Breast epithelium (tissue), 4 donors: ENCODE measurements at regions not wholly inside any gene's neighbourhood (a gene's known extent, or its start where the extent isn't known, plus 50 kb on each side); places are given as distances from the start of the nearest gene placed in this dataset.
A peak's percentile ranks its signal among the peaks of the same experiment; 100 is the strongest.

Experiments used
- DNase-seq, 2 donors: peaks; one replicate each; pipeline ENCODE4 v3.0.0-alpha.2; 2019; ENCODE audit warnings: low spot score in 2 of 2
- H3K27ac ChIP-seq, 2 donors: fragments of 200-600 bp; sonication (generic) in 1 of 2; one replicate each; pipeline ENCODE4 v1.5.1; 2016 to 2019; ENCODE audit warnings: mild to moderate bottlenecking in 1 of 2
- H3K27me3 ChIP-seq, 2 donors: fragments of 200-600 bp; sonication (generic) in 1 of 2; one replicate each; pipeline versions ENCODE4 v1.5.1 to v1.6.0; 2017 to 2019; ENCODE audit warnings: control low read depth in 1 of 2, mild to moderate bottlenecking in 1 of 2
- H3K36me3 ChIP-seq: fragments of 200-600 bp; one replicate; pipeline ENCODE4 v1.5.1; 2019
- H3K4me1 ChIP-seq, 2 donors: fragments of 200-600 bp; sonication (generic); one replicate each; pipeline ENCODE4 v1.5.1; 2016 to 2019; ENCODE audit warnings: control low read depth in 1 of 2
- H3K4me3 ChIP-seq, 3 donors: fragments of 200-600 bp; sonication (generic); 1 replicate in 2 of 3; 2 replicates in 1 of 3; pipeline ENCODE4 v1.5.1; 2016 to 2019; ENCODE audit warnings: mild to moderate bottlenecking in 3 of 3, moderate library complexity in 2 of 3
- H3K9me3 ChIP-seq, 2 donors: fragments of 200-600 bp; sonication (generic) in 1 of 2; one replicate each; pipeline ENCODE4 v1.5.1; 2016 to 2019; ENCODE audit warnings: control low read depth in 1 of 2
- CTCF ChIP-seq, 3 donors: fragments of 450-650 bp; IDR thresholded peaks; one replicate each; pipeline ENCODE4 v1.5.1; 2016 to 2017; ENCODE audit warnings: antibody characterized with exemption in 3 of 3, mild to moderate bottlenecking in 3 of 3, moderate library complexity in 3 of 3
- POLR2A ChIP-seq: fragments of 450-650 bp; IDR thresholded peaks from one replicate; pipeline ENCODE4 v1.6.1; 2016; ENCODE audit warnings: antibody characterized with exemption, mild to moderate bottlenecking, moderate library complexity
- POLR2AphosphoS5 ChIP-seq, 3 donors: sonication (generic); formaldehyde crosslinking; IDR thresholded peaks; one replicate each; pipeline ENCODE4 v1.6.1; 2017; ENCODE audit warnings: antibody characterized with exemption in 3 of 3
- intact Hi-C: fragments of 100-400 bp; cut with DNase I; formaldehyde crosslinking; loops from one replicate; pipeline ENCODE4 v1.15.1; 2023; ENCODE audit warnings: low total_unique reads

DNA sequence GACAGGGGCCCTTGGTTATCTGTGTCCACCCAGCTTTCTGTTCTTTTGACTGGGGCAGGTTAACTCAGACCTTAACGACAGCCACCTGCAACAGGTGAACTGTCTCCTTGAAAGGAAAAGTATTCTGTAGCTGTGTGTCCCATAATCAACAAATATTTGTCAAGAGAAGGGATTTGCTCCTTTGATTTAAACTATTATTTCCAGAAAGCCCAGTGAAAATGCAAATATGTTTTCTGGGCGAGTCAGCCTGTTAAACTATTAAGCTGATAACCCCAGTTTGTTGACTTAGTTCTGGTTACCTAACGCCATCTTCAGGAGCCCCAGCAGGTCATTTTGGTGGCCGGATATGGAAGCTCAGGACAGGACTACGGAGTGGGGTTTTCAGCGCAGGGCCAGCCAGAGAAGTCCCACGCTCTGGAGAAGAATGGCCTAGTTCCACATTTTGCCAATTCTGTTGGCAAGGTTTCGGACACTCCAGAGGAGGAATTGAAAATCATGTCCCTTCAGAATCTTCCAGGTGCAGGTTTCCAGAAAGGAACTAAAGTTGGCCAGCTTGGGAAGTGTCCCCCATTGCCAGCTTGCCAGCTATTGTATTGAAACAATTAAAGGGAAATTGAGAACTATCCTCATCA lies 54.5 kb downstream of the ADRA2A start:
- no peaks in the 10 kb centered on the region for H3K36me3 ChIP-seq
- H3K27ac ChIP-seq = no peak overlapping the region
- TF ChIP-seq POLR2A (no peak), CTCF (IDR thresholded peaks at IDR 0.05) (no peak), POLR2AphosphoS5 (IDR thresholded peaks at IDR 0.05) (no peak)
- intact Hi-C loops = no loop called here
- no peaks in the 10 kb centered on the region for H3K4me1 ChIP-seq
- peaks cover 0 to 7% of the 10 kb centered on the region in 2 donors for H3K9me3 ChIP-seq
- no peak overlapping the region for H3K4me3 ChIP-seq
- H3K27me3 ChIP-seq = no peaks in the 10 kb centered on the region
- DNase-seq = no peak

GRCh38 chr10:111137007-111137406 lies 60.2 kb downstream of the ADRA2A start:
- H3K27ac ChIP-seq = peak overlapping the region in 1 of 2 donors; percentile 34
- H3K4me3 ChIP-seq = no peak overlapping the region
- DNase-seq = no peak
- H3K9me3 ChIP-seq = peaks cover 0 to 7% of the 10 kb centered on the region in 2 donors
- no peaks in the 10 kb centered on the region for H3K4me1 ChIP-seq
- no peak for TF ChIP-seq CTCF (IDR thresholded peaks at IDR 0.05)
- no peak for TF ChIP-seq POLR2A
- TF ChIP-seq POLR2AphosphoS5 (IDR thresholded peaks at IDR 0.05) = no peak
- no peaks in the 10 kb centered on the region for H3K27me3 ChIP-seq
- intact Hi-C loops = no loop called here
- no peaks in the 10 kb centered on the region for H3K36me3 ChIP-seq

DNA sequence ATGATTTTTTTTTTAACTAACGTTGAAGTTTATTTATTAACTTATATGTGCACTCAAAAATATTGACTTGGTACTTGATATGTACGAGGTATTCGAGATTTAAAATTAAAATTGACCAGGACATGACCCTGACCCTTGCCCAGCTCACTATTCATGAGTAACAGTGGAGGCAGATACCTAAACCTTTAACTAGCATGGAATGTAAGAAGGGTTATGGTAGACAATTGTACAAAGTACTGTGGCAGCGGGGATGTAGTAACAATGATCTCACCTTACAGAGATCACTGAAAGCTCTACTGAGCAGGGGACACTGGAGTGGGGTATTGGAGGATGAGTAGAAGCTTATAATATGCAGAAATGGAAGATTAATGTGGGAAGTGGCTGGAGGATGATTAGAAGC lies 60.8 kb downstream of the ADRA2A start:
- no peaks in the 10 kb centered on the region for H3K4me1 ChIP-seq
- no peak overlapping the region for H3K27ac ChIP-seq
- no peak overlapping the region for H3K4me3 ChIP-seq
- H3K27me3 ChIP-seq = no peaks in the 10 kb centered on the region
- intact Hi-C loops = no loop called here
- no peaks in the 10 kb centered on the region for H3K36me3 ChIP-seq
- TF ChIP-seq POLR2A (no peak), CTCF (IDR thresholded peaks at IDR 0.05) (no peak), POLR2AphosphoS5 (IDR thresholded peaks at IDR 0.05) (no peak)
- peaks cover 0 to 5% of the 10 kb centered on the region in 2 donors for H3K9me3 ChIP-seq
- no peak for DNase-seq

DNA sequence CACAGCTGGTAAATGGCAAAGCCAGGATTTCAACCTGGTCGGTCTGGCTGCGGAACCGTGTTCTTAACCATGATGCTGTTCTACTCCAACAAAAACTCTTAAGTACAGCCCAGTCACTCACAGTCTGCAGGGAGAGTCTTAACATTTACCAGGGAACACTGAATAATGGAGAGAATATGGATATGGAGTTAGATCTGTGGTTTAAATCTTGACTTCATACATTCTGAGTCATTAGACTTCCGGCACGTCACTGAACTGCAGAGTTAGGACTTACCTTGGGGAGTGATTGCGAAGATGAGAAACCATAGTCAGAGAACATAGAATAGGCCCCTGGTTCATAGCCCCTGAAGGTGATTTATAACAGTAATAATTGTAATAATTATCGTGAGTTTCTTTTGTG lies 61.7 kb downstream of the ADRA2A start:
- no peak overlapping the region for H3K4me3 ChIP-seq
- H3K9me3 ChIP-seq = no peaks in the 10 kb centered on the region
- no peaks in the 10 kb centered on the region for H3K36me3 ChIP-seq
- H3K4me1 ChIP-seq = no peaks in the 10 kb centered on the region
- H3K27ac ChIP-seq = no peak overlapping the region
- no peaks in the 10 kb centered on the region for H3K27me3 ChIP-seq
- intact Hi-C loops = no loop called here
- no peak for TF ChIP-seq POLR2A
- no peak for TF ChIP-seq POLR2AphosphoS5 (IDR thresholded peaks at IDR 0.05)
- no peak for TF ChIP-seq CTCF (IDR thresholded peaks at IDR 0.05)
- DNase-seq = no peak

- no peak for TF ChIP-seq CTCF (IDR thresholded peaks at IDR 0.05)
- TF ChIP-seq POLR2A = no peak
- TF ChIP-seq POLR2AphosphoS5 (IDR thresholded peaks at IDR 0.05) = no peak
- no peak for DNase-seq
- intact Hi-C loops = no loop called here
- no peak overlapping the region for H3K4me3 ChIP-seq
- no peaks in the 10 kb centered on the region for H3K36me3 ChIP-seq
- H3K4me1 ChIP-seq = no peaks in the 10 kb centered on the region
- H3K9me3 ChIP-seq = no peaks in the 10 kb centered on the region
- no peak overlapping the region for H3K27ac ChIP-seq
- H3K27me3 ChIP-seq = no peaks in the 10 kb centered on the region
Measured at GRCh38 chr10:111139567-111139966, 62.7 kb downstream of the ADRA2A start.
